Osteoblast (primary cell): ENCODE measurements at regions not wholly inside any gene's neighbourhood (a gene's known extent, or its start where the extent isn't known, plus 50 kb on each side); places are given as distances from the start of the nearest gene placed in this dataset.
"Not testable (repeated sequence)": the region's sequence is repeated elsewhere in the genome, so short reads cannot be mapped to it uniquely, and the experiment has no call there.

Experiments
- DNase-seq: peaks from one replicate; pipeline ENCODE4 v3.0.0; 2011; ENCODE audit warnings: low spot score, mixed read lengths; ENCODE audit not compliant: insufficient read length; ENCODE audit errors: missing footprints
- H2AFZ ChIP-seq: 2 replicates; pipeline ENCODE4 v1.6.0; 2011; ENCODE audit warnings: mild to moderate bottlenecking, low read length
- H3K27ac ChIP-seq: 2 replicates; pipeline ENCODE4 v1.5.1; 2011; ENCODE audit warnings: mild to moderate bottlenecking, low read depth, low read length, moderate library complexity
- H3K27me3 ChIP-seq: 2 replicates; pipeline ENCODE4 v1.6.0; 2012; ENCODE audit warnings: mild to moderate bottlenecking, control low read depth, inconsistent platforms, low read length, moderate library complexity; ENCODE audit not compliant: insufficient read depth
- H3K36me3 ChIP-seq: 2 replicates; pipeline ENCODE4 v1.5.1; 2011; ENCODE audit warnings: mild to moderate bottlenecking, low read length, control low read depth, moderate library complexity; ENCODE audit not compliant: insufficient read depth
- H3K4me1 ChIP-seq: 2 replicates; pipeline ENCODE4 v1.5.1; 2011; ENCODE audit warnings: mild to moderate bottlenecking, low read length, control low read depth, moderate library complexity; ENCODE audit not compliant: insufficient read depth
- H3K4me2 ChIP-seq: 2 replicates; pipeline ENCODE4 v1.6.0; 2011; ENCODE audit warnings: mild to moderate bottlenecking, low read length; ENCODE audit not compliant: insufficient read depth
- H3K4me3 ChIP-seq: fragments of 200-600 bp; sonication (generic); 3 replicates; pipeline ENCODE4 v1.5.1; 2012; ENCODE audit warnings: mild to moderate bottlenecking, low read length, inconsistent platforms; ENCODE audit not compliant: insufficient read depth
- H3K79me2 ChIP-seq: 2 replicates; pipeline ENCODE4 v1.6.0; 2012; ENCODE audit warnings: mild to moderate bottlenecking, low read length, control low read depth, inconsistent platforms; ENCODE audit not compliant: insufficient read depth
- H3K9me3 ChIP-seq: 2 replicates; pipeline ENCODE4 v1.5.1; 2011; ENCODE audit warnings: low read depth, low read length, control low read depth
- H4K20me1 ChIP-seq: 2 replicates; pipeline ENCODE4 v1.6.0; 2012; ENCODE audit warnings: mild to moderate bottlenecking, low read length, control low read depth; ENCODE audit not compliant: insufficient read depth
- TF ChIP-seq, protein P1 (sequence below): IDR thresholded peaks from 2 replicates; pipeline ENCODE4 v1.5.1; 2011; ENCODE audit warnings: mild to moderate bottlenecking, low read depth, low read length, moderate library complexity; ENCODE audit errors: extremely low read depth

DNA sequence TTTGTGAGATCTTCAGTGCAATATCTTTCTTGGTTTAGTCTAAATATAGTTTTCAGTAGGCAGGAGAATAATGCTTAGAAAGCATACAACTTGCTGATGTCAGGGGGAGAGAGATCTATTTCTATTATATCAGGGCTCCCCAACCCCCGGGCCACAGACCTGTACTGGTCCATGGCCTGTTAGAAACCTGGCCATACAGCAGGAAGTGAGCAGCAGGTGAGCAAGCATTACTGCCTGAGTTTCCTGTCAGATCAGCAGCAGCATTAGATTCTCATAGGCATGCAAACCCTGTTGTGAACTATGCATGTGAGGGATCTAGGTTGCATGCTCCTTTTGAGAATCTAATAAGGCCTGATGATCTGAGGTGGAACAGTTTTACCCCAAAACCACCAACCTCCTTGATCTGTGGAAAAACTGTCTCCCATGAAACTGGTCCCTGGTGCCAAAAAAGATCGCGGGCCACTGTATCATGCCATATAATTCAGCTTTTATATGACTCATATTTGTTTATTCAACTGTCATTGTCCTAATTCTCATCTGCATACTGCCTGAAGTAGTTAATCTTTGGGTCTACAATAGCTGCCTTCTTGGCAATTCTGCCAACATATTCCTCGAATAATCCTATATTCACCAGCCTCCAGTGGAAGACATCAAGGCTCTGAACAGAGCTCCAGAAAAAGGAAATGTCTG, 163.6 kb upstream of the DYRK2 start:
- no peak overlapping the region for H2AFZ ChIP-seq
- H3K27me3 ChIP-seq = no peaks in the 10 kb centered on the region
- TF ChIP-seq, protein P1, sequence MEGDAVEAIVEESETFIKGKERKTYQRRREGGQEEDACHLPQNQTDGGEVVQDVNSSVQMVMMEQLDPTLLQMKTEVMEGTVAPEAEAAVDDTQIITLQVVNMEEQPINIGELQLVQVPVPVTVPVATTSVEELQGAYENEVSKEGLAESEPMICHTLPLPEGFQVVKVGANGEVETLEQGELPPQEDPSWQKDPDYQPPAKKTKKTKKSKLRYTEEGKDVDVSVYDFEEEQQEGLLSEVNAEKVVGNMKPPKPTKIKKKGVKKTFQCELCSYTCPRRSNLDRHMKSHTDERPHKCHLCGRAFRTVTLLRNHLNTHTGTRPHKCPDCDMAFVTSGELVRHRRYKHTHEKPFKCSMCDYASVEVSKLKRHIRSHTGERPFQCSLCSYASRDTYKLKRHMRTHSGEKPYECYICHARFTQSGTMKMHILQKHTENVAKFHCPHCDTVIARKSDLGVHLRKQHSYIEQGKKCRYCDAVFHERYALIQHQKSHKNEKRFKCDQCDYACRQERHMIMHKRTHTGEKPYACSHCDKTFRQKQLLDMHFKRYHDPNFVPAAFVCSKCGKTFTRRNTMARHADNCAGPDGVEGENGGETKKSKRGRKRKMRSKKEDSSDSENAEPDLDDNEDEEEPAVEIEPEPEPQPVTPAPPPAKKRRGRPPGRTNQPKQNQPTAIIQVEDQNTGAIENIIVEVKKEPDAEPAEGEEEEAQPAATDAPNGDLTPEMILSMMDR = no peak
- no peaks in the 10 kb centered on the region for H3K4me1 ChIP-seq
- H3K79me2 ChIP-seq = no peaks in the 10 kb centered on the region
- no peak overlapping the region for H3K4me3 ChIP-seq
- H3K36me3 ChIP-seq = no peaks in the 10 kb centered on the region
- no peak overlapping the region for H3K4me2 ChIP-seq
- H4K20me1 ChIP-seq = no peaks in the 10 kb centered on the region
- no peak overlapping the region for H3K27ac ChIP-seq
- DNase-seq = no peak
- peaks cover 6% of the 10 kb centered on the region for H3K9me3 ChIP-seq

DNA sequence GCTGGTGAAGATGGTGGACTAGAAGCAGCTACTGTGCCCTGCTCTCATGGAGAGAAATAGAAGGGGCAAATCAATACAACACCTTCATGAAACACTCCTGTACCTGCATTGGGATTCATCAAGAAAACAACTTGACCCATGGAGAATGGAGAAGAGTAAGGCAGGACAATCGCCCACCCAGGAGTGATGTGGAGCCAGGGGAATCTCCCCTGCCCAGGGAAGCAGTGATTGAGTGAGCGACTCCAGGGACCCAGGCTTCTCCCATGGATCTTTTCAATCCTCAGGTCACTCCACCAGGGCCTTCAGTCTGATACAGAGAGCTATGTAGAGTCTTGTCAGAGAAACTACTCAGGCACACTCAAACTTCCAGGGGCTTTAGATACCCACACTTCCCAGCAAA, 161.9 kb upstream of the DYRK2 start:
- Histone ChIP-seq H2AFZ (no peak overlapping the region), H3K4me2 (no peak overlapping the region), H4K20me1 (no peaks in the 10 kb centered on the region), H3K9me3 (peaks cover 6% of the 10 kb centered on the region), H3K79me2 (no peaks in the 10 kb centered on the region), H3K27ac (no peak overlapping the region), H3K4me1 (no peaks in the 10 kb centered on the region), H3K36me3 (no peaks in the 10 kb centered on the region), H3K27me3 (no peaks in the 10 kb centered on the region), H3K4me3 (no peak overlapping the region)
- DNase-seq = peak; percentile 50
- TF ChIP-seq, protein P1 = no peak

DNA sequence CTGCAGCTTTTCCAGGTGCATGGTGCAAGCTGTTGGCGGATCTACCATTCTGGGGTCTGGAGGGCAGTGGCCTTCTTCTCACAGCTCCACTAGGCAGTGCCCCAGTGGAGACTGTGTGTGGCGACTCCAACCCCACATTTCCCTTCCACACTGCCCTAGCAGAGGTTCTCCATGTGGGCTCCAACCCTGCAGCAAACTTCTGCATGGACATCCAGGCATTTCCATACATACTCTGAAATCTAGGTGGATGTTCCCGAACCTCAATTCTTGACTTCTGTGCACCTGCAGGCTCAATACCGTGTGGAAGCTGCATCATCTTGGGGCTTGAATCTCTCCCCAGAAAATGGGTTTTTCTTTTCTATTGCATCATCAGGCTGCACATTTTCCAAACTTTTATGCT, 160.2 kb upstream of the DYRK2 start:
- not testable (repeated sequence) for H3K27me3 ChIP-seq, H3K9me3 ChIP-seq, H3K4me1 ChIP-seq, H4K20me1 ChIP-seq, DNase-seq, H3K27ac ChIP-seq, H3K4me3 ChIP-seq, H3K4me2 ChIP-seq, H3K79me2 ChIP-seq, H2AFZ ChIP-seq, H3K36me3 ChIP-seq

DNA sequence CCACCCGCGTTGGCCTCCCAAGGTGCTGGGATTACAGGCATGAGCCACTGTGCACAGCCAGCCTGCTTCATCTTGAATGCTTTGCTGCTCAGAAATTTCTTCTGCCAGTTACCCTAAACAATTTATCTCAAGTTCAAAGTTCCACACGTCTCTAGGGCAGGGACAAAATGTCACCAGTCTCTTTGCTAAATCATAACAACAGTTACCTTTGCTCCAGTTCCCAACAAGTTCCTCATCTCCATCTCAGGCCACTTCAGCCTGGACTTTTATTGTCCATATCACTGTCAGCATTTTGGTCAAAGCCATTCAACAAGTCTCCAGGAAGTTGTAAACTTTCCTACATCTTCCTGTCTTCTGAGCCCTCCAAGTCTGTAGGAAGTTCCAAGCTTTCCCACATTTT, 159.5 kb upstream of the DYRK2 start:
- TF ChIP-seq, protein P1 = no peak
- no peak overlapping the region for H2AFZ ChIP-seq
- no peak for DNase-seq

More for the DNA sequence above, 159.5 kb upstream of the DYRK2 start:
- Histone ChIP-seq H4K20me1 (no peaks in the 10 kb centered on the region), H3K9me3 (peaks cover 6% of the 10 kb centered on the region), H3K36me3 (no peaks in the 10 kb centered on the region), H3K79me2 (no peaks in the 10 kb centered on the region), H3K27ac (no peak overlapping the region), H3K4me2 (no peak overlapping the region), H3K4me1 (no peaks in the 10 kb centered on the region), H3K27me3 (no peaks in the 10 kb centered on the region), H3K4me3 (no peak overlapping the region)
